Sigmoid colon (tissue), 6 donors: ENCODE measurements at regions not wholly inside any gene's neighbourhood (a gene's known extent, or its start where the extent isn't known, plus 50 kb on each side); places are given as distances from the start of the nearest gene placed in this dataset.

ENCODE experiments used
- DNase-seq: peaks from one replicate; pipeline ENCODE4 v3.0.0-alpha.2; 2019
- H3K27ac ChIP-seq, 4 donors: fragments of 200-600 bp; sonication (generic); one replicate each; pipeline ENCODE4 v1.5.1; 2016 to 2019; ENCODE audit warnings: mild to moderate bottlenecking in 1 of 4
- H3K27me3 ChIP-seq, 3 donors: fragments of 200-600 bp; sonication (generic); one replicate each; pipeline ENCODE4 v1.5.1; 2019; ENCODE audit warnings: mild to moderate bottlenecking in 1 of 3
- H3K36me3 ChIP-seq, 4 donors: fragments of 200-600 bp; sonication (generic); one replicate each; pipeline ENCODE4 v1.5.1; 2016 to 2019
- H3K4me1 ChIP-seq, 4 donors: fragments of 200-600 bp; sonication (generic); one replicate each; pipeline ENCODE4 v1.5.1; 2017 to 2019
- H3K4me3 ChIP-seq, 4 donors: fragments of 200-600 bp; sonication (generic); one replicate each; pipeline ENCODE4 v1.5.1; 2017 to 2019; ENCODE audit warnings: mild to moderate bottlenecking in 2 of 4, moderate library complexity in 1 of 4
- H3K9me3 ChIP-seq, 4 donors: fragments of 200-600 bp in 3 of 4; sonication (generic) in 3 of 4; one replicate each; pipeline versions ENCODE4 v1.5.1 to v1.6.1; 2013 to 2019
- EP300 ChIP-seq, 4 donors: sonication (generic); formaldehyde crosslinking; IDR thresholded peaks; one replicate each; pipeline ENCODE4 v1.6.1; 2017; ENCODE audit warnings: antibody characterized with exemption in 4 of 4
- POLR2A ChIP-seq, 2 donors: fragments of 450-650 bp; IDR thresholded peaks; one replicate each; pipeline ENCODE4 v1.6.1; 2016; ENCODE audit warnings: antibody characterized with exemption in 2 of 2, mild to moderate bottlenecking in 2 of 2, moderate library complexity in 2 of 2
- POLR2AphosphoS5 ChIP-seq, 4 donors: sonication (generic); formaldehyde crosslinking; IDR thresholded peaks; one replicate each; pipeline ENCODE4 v1.6.1; 2017; ENCODE audit warnings: antibody characterized with exemption in 4 of 4
- WGBS, 2 donors: extraction: QIAGEN DNeasy Blood & Tissue Kit; methylation state at CpG; one replicate each; pipeline ENCODE4 v1.1.7; 2013; 5-methylcytosine and 5-hydroxymethylcytosine counted together
- intact Hi-C: fragments of 100-400 bp; cut with DNase I; formaldehyde crosslinking; loops from one replicate; pipeline ENCODE4 v1.15.1; 2023
- TF ChIP-seq, protein P1 (sequence below), 4 experiments: fragments of 450-650 bp in 3 of 4; fragments of 200-600 bp in 1 of 4; IDR thresholded peaks; one replicate each; pipeline ENCODE4 v1.5.1; 2016 to 2019; ENCODE audit warnings: antibody characterized with exemption in 4 of 4, mild to moderate bottlenecking in 3 of 4, moderate library complexity in 2 of 4
- donor health status: healthy with polysubstance abuse.
- donor health status: healthy.

DNA sequence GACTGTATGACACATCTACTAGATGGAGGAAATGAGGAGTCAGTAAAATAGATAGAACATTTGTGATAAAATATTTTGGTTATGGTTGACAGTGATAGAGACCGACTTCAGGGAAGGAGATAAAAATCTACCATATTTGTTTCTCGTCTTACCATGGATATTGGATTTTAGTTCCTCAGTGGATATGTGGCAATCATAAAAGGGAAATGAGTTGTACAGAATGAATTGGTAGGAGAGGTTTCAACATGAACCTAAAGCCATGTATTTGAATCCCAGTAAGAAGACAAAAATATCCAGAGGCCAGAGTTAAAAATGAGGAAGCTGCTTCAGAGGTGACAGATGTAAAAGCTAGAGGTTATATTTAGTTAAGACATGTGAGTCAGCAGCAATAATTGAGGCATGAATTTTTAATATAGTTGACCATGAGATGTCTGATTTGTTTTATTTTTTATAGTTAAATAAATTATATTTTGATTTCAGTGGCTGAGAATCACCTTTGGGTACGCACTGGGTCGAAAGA, 480.4 kb upstream of the TUSC1 start:
- TF ChIP-seq POLR2A (IDR thresholded peaks at IDR 0.05): no peak
- no peak for TF ChIP-seq EP300 (IDR thresholded peaks at IDR 0.05)
- TF ChIP-seq, protein P1, sequence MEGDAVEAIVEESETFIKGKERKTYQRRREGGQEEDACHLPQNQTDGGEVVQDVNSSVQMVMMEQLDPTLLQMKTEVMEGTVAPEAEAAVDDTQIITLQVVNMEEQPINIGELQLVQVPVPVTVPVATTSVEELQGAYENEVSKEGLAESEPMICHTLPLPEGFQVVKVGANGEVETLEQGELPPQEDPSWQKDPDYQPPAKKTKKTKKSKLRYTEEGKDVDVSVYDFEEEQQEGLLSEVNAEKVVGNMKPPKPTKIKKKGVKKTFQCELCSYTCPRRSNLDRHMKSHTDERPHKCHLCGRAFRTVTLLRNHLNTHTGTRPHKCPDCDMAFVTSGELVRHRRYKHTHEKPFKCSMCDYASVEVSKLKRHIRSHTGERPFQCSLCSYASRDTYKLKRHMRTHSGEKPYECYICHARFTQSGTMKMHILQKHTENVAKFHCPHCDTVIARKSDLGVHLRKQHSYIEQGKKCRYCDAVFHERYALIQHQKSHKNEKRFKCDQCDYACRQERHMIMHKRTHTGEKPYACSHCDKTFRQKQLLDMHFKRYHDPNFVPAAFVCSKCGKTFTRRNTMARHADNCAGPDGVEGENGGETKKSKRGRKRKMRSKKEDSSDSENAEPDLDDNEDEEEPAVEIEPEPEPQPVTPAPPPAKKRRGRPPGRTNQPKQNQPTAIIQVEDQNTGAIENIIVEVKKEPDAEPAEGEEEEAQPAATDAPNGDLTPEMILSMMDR (IDR thresholded peaks at IDR 0.05): no peak
- TF ChIP-seq POLR2AphosphoS5 (IDR thresholded peaks at IDR 0.05): no peak
- H3K4me3 ChIP-seq: no peak overlapping the region
- whole genome bisulfite sequencing, 2 donors: 92 to 93% methylated on average over 4 of the region's 4 CpGs
- no peaks in the 10 kb centered on the region for H3K27me3 ChIP-seq
- no peaks in the 10 kb centered on the region for H3K4me1 ChIP-seq
- no peak for DNase-seq
- intact Hi-C loops: no loop called here
- H3K9me3 ChIP-seq: no peaks in the 10 kb centered on the region
- no peaks in the 10 kb centered on the region for H3K36me3 ChIP-seq
- no peak overlapping the region for H3K27ac ChIP-seq

DNA sequence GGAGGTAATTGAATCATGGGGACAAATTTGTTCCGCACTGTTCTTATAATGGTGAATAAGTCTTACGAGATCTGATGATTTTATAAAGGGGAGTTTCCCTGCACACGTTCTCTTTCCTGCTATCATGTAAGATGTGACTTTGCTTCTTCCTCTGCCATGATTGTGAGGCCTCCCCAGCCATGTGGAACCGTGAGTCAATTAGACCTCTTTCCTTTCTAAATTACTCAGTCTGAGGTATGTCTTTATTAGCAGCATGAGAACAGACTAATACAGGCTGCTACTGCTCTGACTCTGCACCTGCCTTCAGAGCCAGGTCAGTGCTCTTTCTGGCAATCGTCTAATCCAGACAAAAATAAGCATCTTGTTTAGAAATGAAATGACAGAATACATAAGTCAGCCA, 479.2 kb upstream of the TUSC1 start:
- TF ChIP-seq, protein P1 (IDR thresholded peaks at IDR 0.05): no peak
- H3K9me3 ChIP-seq: no peaks in the 10 kb centered on the region
- no peak for DNase-seq
- H3K4me3 ChIP-seq: no peak overlapping the region
- 76 to 78% methylated on average over 5 of the region's 5 CpGs for WGBS, 2 donors
- H3K4me1 ChIP-seq: no peaks in the 10 kb centered on the region
- no peaks in the 10 kb centered on the region for H3K27me3 ChIP-seq
- intact Hi-C loops: no loop called here
- no peak overlapping the region for H3K27ac ChIP-seq
- no peaks in the 10 kb centered on the region for H3K36me3 ChIP-seq

DNA sequence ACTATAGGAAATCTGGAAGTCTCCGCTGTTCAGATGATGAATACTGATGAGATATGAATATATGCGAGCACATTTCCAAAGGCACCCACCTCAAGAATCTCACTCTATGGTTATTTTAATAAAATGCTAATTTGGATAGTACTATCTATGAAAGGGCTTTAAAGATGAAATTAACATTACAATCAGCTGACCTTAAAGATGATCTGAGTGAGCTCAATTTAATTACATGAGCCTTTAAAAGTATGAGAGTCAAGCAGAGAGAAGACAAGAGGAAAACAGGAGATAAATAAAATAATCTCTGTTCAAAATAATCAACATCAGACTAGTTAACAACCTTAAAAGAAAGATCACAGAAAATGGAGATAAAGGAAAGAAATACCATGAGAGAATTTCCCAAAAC, 474.1 kb upstream of the TUSC1 start:
- Histone ChIP-seq H3K9me3 (no peaks in the 10 kb centered on the region), H3K36me3 (no peaks in the 10 kb centered on the region), H3K27ac (no peak overlapping the region), H3K4me3 (no peak overlapping the region), H3K27me3 (no peaks in the 10 kb centered on the region), H3K4me1 (no peaks in the 10 kb centered on the region)
- TF ChIP-seq EP300 (IDR thresholded peaks at IDR 0.05) (no peak), POLR2A (IDR thresholded peaks at IDR 0.05) (no peak), POLR2AphosphoS5 (IDR thresholded peaks at IDR 0.05) (no peak)
- TF ChIP-seq, protein P1 (IDR thresholded peaks at IDR 0.05): no peak
- WGBS, 2 donors: 89 to 90% methylated on average over 2 of the region's 2 CpGs
- DNase-seq: no peak
- intact Hi-C loops: no loop called here

DNA sequence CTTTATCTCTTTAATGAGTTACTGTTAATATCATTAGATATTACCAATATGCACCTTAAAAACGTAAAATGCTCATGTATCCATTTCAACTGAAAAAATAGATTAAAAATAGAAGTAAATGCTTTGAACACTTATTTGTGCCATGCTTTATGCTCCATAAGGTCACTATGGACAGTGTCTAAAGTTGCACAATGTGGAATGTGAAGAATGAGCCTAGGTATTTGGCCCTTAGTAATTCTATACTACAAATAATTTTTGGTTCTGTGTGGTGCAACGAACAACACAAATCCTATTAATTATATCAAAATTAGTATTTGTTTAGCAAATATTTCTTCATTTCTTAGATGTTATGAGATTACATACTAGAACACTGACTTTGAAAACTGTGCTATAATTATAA, 469.9 kb upstream of the TUSC1 start:
- 81 to 86% methylated on average over 2 of the region's 2 CpGs for WGBS, 2 donors
- intact Hi-C loops: no loop called here
- no peak for DNase-seq

DNA sequence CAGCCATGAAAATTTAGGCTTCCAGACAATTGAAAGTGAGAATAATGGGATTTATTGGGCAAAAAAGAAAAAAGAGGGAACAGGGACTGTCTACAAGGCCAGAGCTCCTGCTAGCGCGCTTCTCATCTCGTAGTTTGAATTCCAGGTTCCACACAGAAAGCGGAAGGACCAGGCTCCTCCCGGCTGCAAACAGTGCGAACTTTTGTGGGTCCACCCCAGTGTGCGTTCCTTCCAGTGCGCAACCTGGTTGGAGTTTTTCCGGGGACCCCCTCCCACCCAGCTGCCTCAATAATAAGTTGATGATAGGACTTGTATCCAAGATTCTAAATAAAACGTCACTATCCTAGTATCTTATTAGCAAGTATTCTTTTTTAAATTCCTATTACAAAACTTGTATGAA, 467.7 kb upstream of the TUSC1 start:
- 93 to 94% methylated on average over 10 of the region's 10 CpGs for WGBS, 2 donors
- no peak for TF ChIP-seq POLR2AphosphoS5 (IDR thresholded peaks at IDR 0.05)
- TF ChIP-seq, protein P1 (IDR thresholded peaks at IDR 0.05): no peak
- TF ChIP-seq EP300 (IDR thresholded peaks at IDR 0.05): no peak
- no peak for TF ChIP-seq POLR2A (IDR thresholded peaks at IDR 0.05)
- intact Hi-C loops: no loop called here

More for the DNA sequence above, 469.9 kb upstream of the TUSC1 start:
- no peak overlapping the region for H3K4me3 ChIP-seq
- H3K27me3 ChIP-seq: no peaks in the 10 kb centered on the region
- no peak overlapping the region for H3K27ac ChIP-seq
- no peaks in the 10 kb centered on the region for H3K9me3 ChIP-seq
- TF ChIP-seq, protein P1 (IDR thresholded peaks at IDR 0.05): no peak
- TF ChIP-seq POLR2A (IDR thresholded peaks at IDR 0.05) (no peak), EP300 (IDR thresholded peaks at IDR 0.05) (no peak), POLR2AphosphoS5 (IDR thresholded peaks at IDR 0.05) (no peak)
- no peaks in the 10 kb centered on the region for H3K4me1 ChIP-seq
- no peaks in the 10 kb centered on the region for H3K36me3 ChIP-seq

More for the DNA sequence above, 467.7 kb upstream of the TUSC1 start:
- no peak for DNase-seq
- Histone ChIP-seq H3K27me3 (no peaks in the 10 kb centered on the region), H3K36me3 (no peaks in the 10 kb centered on the region), H3K4me3 (no peak overlapping the region), H3K9me3 (no peaks in the 10 kb centered on the region), H3K4me1 (no peaks in the 10 kb centered on the region), H3K27ac (no peak overlapping the region)
